ENCODE measurements at regions not wholly inside any gene's neighbourhood (a gene's known extent, or its start where the extent isn't known, plus 50 kb on each side); places are given as distances from the start of the nearest gene placed in this dataset.

DNA sequence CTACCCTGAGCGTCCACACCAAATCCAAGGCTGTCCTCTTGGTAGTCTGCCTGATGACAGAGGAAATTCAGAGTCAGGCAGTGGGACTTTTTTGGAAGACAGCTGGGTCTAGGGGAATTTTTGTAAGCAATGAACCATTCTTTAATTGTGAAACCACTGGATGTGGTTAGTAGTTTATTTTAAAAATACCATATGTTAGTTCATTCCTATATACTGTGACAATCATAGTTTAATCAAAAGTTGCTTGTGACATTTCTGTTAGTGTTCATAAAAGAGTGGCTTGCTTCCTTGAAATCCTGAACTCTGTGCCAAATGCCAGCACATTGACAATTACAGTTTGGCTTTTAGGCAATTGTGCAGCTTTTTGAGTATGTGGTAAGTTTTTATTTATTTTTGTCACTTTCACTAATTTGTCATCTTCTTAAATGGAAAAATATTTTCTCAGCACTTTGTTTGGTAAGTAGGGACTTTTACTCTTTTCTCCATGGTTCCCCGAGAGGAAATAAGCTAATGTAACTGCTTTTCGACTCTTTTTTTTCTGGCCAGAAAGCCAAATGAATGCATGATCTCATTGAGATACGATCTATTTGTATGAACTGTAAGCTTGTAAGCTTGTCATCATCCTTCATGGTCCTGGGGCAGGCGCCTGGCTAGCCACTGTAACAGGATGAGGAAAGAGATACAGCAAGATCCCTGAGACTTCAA is 72.6 kb upstream of the SLC4A4 start:
- TF ChIP-seq CTCF (IDR thresholded peaks at IDR 0.05; ENCODE audit: low read length) (no peak), EZH2 (IDR thresholded peaks at IDR 0.05; ENCODE audit: borderline replicate concordance, low read length) (no peak)

Measured in OCI-LY1 (cell line).